Motor neuron (in vitro differentiated cells): ENCODE measurements at regions not wholly inside any gene's neighbourhood (a gene's known extent, or its start where the extent isn't known, plus 50 kb on each side); places are given as distances from the start of the nearest gene placed in this dataset.
"Not testable (repeated sequence)": the region's sequence is repeated elsewhere in the genome, so short reads cannot be mapped to it uniquely, and the experiment has no call there.

Experiments
- ATAC-seq, 8 experiments: fragments of 200-7000 bp; cut with Tn5 transposase; replicated peaks in 6 of 8; 2 replicates each; pipeline ENCODE4 v1.8.0; 2021; ENCODE audit warnings: mild to moderate bottlenecking in 8 of 8, moderate library complexity in 8 of 8
- H3K27ac ChIP-seq, 2 donors: fragments of 250-450 bp; sonication (Bioruptor Pico); 2 replicates each; pipeline ENCODE4 v1.9.0; 2021; ENCODE audit warnings: antibody characterized with exemption in 2 of 2, mild to moderate bottlenecking in 2 of 2, moderate library complexity in 1 of 2
- H3K4me1 ChIP-seq, 2 donors: fragments of 250-450 bp; sonication (Bioruptor Pico); replicated peaks in 1 of 2; 2 replicates each; pipeline ENCODE4 v1.6.1; 2021; ENCODE audit warnings: antibody characterized with exemption in 2 of 2, mild to moderate bottlenecking in 2 of 2, moderate library complexity in 1 of 2
- H3K4me3 ChIP-seq, 5 donors: fragments of 250-450 bp; sonication (Bioruptor Pico); 2 replicates each; pipeline ENCODE4 v1.9.0; 2021; ENCODE audit warnings: antibody characterized with exemption in 5 of 5, mild to moderate bottlenecking in 5 of 5, moderate library complexity in 4 of 5
- WGBS, 10 experiments: fragments of 450-650 bp; shearing (Covaris generic); methylation state at CpG; one replicate each; pipeline ENCODE4 v1.0.0; 2022; 5-methylcytosine and 5-hydroxymethylcytosine counted together
- in situ Hi-C, 9 experiments: fragments of 400-800 bp; cut with MboI; loops; one replicate each; pipeline ENCODE4 v1.15.0; 2021; ENCODE audit warnings: low sequenced_read_pairs in 9 of 9, low pct_unique_long_range_greater_than_20kb in 2 of 9; ENCODE audit not compliant: unreplicated experiment in 9 of 9

DNA sequence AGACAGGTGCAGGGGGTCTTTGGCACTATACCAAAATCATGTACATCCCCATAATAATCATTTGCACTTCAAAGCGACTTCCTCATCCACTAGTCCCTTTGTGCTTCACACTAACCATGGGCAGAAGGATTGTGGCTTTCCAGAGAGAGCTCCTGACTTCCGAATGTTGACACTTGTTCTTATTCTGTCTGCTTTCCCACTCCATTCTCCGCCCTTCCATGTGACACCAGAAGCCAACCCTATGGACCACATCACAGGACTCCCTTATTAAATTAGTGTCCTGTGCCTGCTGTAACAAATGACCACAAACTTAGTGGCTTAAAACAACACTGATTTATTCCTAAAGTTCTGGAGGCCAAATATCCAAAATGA, 91.6 kb downstream of the CMC2 start:
- WGBS, 10 experiments: 0 to 89% (median 69%) methylated on average over 1 to 3 of the region's 3 CpGs; no CpG with 5 or more reads in 2 of the 10 experiments
- no peak overlapping the region for H3K4me3 ChIP-seq
- no peak overlapping the region for H3K27ac ChIP-seq
- no peak for ATAC-seq
- H3K4me1 ChIP-seq: no peaks in the 10 kb centered on the region
- in situ Hi-C loops: no loop called here

DNA sequence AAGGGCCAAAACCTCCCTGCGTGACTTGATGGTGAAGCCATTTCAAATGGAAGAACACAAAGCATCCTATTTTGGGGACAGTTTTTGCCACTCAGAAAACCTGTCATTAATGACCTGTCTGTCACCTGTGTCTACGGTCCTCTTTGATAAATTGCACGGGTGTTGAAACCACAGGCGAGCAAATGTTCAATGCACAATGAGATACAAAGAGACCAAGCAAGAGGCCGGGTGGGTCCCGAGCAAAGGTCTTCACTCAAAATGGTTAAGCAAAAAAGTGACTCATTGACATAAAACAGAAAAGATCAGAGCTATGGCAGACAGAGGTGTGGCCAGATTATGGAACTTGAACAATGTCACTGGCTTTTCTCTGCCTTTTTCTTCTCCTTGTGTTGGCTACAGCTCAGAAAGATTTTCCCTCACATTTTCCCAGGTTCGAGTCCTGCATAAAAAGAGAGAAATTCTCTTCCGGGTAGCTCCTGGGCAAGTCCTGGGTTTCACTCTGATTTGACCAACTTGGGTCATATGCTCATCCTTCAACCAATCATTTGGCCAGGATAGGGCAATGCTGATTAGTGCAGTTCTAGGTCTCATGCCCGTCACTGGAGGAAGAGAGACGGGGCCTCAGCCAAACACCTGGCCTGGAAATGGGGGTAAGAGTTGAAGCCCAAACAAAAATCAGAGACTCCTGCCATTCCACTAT, 92.2 kb downstream of the CMC2 start:
- in situ Hi-C loops: no loop called here
- Histone ChIP-seq H3K4me1 (no peaks in the 10 kb centered on the region), H3K27ac (no peak overlapping the region), H3K4me3 (no peak overlapping the region)
- 37 to 94% (median 93%) methylated on average over 2 to 10 of the region's 10 CpGs; no CpG with 5 or more reads in 3 of the 10 experiments for WGBS, 10 experiments
- no peak for ATAC-seq

DNA sequence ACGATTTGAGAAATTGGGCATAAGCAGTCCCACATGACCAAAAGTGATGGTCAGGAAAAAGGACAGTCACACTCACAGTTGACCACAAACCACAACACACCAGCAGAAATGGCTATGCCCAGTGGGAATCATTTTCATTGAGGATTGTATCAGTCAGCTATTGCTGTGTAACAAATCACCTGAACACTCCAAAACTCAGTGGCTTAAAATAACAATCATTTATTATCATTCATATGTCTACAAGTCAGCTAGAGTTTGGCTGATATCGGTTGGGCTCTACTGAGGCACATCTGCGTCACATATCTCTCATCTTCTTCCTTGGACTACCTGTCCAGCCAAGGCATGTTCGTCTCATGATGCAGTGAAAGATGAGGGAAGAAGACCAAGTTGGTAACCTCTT, 93.3 kb downstream of the CMC2 start:
- ATAC-seq: no peak
- Histone ChIP-seq H3K4me3 (no peak overlapping the region), H3K27ac (no peak overlapping the region), H3K4me1 (no peaks in the 10 kb centered on the region)
- in situ Hi-C loops: no loop called here
- WGBS, 10 experiments: 29 to 100% (median 80%) methylated on average over 1 to 4 of the region's 4 CpGs; no CpG with 5 or more reads in 1 of the 10 experiments

DNA sequence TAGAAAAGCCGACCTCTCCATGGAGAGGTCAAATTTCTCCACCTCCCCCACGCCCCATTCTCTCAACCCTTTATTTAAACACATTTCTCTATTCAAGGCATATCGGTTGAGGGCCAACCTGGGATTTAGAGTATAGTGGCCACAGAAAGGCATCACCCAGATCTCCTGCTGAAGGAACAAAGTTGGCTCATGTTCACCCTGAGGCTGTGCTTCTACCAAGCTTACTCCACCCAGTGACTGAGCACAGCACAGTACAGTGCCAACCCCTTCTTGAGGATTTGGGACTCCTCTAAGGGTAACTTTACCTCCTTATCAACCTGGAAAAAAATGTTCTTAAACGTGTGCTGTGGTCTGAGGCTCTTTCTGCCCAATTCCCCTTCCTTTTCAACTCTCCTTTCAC, 94.0 kb downstream of the CMC2 start:
- in situ Hi-C loops: no loop called here
- Histone ChIP-seq H3K4me1 (no peaks in the 10 kb centered on the region), H3K27ac (no peak overlapping the region), H3K4me3 (no peak overlapping the region)
- 17 to 76% (median 60%) methylated on average over 1 to 4 of the region's 4 CpGs; no CpG with 5 or more reads in 4 of the 10 experiments for WGBS, 10 experiments
- ATAC-seq: no peak

DNA sequence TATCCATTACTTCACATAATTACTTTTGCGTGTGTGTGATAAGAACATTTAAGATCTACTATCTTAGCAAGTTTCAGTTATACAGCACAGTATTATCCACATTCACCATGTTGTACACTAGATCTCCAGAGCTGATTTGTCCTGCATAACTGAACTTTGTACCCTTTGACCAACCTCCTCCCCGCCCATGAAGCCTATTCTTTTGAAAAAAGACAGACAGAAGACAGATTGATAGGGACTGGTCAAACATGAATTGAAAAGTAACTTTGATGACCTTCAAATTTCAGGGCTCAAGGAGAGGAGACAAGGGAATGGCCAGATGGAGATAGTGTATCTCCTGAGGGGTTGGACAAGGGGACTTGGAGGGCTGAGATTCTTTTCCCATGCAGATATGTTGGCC, 96.3 kb downstream of the CMC2 start:
- WGBS, 10 experiments: 21 to 100% (median 76%) methylated on average over 1 to 2 of the region's 2 CpGs; no CpG with 5 or more reads in 1 of the 10 experiments
- H3K4me3 ChIP-seq: no peak overlapping the region
- no peak overlapping the region for H3K27ac ChIP-seq
- in situ Hi-C loops: no loop called here
- no peak for ATAC-seq
- no peaks in the 10 kb centered on the region for H3K4me1 ChIP-seq

DNA sequence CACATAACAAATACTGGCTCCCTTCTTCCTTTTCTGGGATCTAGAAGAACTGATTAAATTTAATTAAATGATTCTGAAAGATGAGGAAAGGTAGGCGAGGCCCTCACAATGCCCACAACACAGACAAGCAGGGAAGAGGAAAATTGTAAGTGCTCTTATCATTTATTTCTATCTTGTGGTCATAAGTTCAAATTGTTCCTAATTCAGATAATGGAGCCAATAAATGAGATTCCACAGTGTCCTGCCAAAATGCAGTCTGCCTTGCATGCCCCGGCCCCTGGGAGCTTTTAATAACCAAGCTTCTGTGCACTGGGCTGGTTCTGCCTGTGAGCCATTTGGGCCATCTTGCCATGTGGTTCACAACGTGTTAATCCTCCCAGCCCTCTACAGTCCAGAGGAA, 97.0 kb downstream of the CMC2 start:
- no peak for ATAC-seq
- in situ Hi-C loops: no loop called here

DNA sequence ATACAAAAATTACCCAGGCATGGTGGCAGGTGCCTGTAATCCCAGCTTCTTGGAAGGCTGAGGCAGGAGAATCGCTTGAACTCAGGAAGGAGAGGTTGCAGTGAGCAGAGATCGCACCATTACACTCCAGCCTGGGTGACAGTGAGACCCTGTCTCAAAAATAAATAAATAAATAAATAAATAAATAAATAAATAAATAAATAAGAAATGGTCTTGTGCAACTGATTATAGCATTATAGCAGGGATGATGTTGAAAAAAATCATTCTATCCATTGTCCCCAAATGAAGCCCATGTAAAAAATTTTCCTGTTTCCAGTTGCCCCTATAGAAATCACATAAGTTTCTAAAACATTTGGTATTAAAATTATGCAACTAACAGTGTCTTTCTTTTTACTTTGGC, 100.5 kb downstream of the CMC2 start:
- in situ Hi-C loops, H3K4me3 ChIP-seq, ATAC-seq, H3K4me1 ChIP-seq, H3K27ac ChIP-seq: not testable (repeated sequence)
- 39 to 100% (median 89%) methylated on average over 1 to 2 of the region's 2 CpGs; no CpG with 5 or more reads in 4 of the 10 experiments for WGBS, 10 experiments

More for the DNA sequence above, 97.0 kb downstream of the CMC2 start:
- Histone ChIP-seq H3K27ac (no peak overlapping the region), H3K4me3 (no peak overlapping the region), H3K4me1 (no peaks in the 10 kb centered on the region)
- 12 to 78% (median 63%) methylated on average over 1 to 3 of the region's 3 CpGs; no CpG with 5 or more reads in 3 of the 10 experiments for WGBS, 10 experiments

DNA sequence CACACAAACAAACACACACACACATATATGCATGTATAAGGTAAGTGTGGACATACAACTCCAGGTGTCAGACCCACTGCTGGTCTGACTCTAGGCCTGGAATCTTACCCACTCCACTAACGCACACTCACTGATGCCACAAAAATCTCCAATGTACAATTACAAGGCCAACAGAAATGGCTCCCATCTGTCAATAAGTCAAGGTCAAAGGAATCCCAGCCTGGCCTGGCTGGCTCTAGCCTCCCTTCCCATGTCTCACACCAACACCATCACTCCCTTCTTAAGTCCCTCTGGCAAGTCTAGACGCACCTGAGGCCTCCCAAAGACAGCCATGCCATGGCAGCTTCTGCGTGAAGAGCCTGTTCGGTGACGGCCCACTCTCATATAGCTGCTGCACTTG, 99.2 kb upstream of the CDYL2 start:
- H3K4me1 ChIP-seq: no peaks in the 10 kb centered on the region
- WGBS, 10 experiments: 80 to 100% (median 90%) methylated on average over 1 to 3 of the region's 5 CpGs; no CpG with 5 or more reads in 4 of the 10 experiments
- no peak overlapping the region for H3K27ac ChIP-seq
- ATAC-seq: no peak
- no peak overlapping the region for H3K4me3 ChIP-seq
- in situ Hi-C loops: no loop called here

DNA sequence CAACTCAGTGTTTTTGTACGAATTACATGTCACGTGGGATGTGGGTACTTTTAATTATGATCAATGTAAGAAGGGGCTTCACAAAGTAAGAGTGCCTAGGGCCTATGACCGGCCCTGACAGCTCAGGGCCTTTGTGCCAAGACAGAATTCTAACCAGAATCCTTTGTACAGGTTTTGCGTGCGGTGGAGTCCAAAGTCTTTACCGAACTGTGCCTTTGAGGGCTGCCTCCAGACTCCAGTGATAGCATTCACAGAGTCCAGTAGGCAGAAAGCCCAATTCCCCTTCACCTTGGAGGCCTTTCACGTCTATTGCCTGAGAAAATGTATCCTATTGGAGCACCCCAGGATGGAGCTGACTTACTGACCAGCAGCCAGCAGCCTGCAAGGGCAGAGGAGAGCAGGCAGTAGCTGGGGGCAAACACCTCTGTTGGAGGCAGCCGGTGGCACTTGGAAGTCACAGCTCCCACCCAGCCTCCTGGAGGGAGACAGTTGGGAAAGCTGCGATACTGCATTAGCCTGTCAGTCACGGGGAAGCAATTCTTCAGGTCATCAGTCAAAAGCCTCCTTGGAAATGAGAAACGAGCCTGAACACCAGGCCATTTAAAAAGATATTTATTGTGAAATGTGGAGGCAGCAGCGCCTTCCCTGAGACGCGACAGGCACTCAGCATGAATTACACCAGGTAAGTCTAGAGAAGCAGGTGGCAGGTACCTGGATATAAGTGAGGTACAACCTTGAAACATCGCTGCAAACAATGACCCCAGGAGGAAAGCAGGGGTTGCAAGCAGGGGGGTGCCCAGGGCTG, 98.1 kb upstream of the CDYL2 start:
- WGBS, 10 experiments: 61 to 88% (median 78%) methylated on average over 3 to 9 of the region's 15 CpGs; no CpG with 5 or more reads in 2 of the 10 experiments
- Histone ChIP-seq H3K4me3 (no peak overlapping the region), H3K27ac (no peak overlapping the region), H3K4me1 (no peaks in the 10 kb centered on the region)
- no peak for ATAC-seq
- in situ Hi-C loops: no loop called here

DNA sequence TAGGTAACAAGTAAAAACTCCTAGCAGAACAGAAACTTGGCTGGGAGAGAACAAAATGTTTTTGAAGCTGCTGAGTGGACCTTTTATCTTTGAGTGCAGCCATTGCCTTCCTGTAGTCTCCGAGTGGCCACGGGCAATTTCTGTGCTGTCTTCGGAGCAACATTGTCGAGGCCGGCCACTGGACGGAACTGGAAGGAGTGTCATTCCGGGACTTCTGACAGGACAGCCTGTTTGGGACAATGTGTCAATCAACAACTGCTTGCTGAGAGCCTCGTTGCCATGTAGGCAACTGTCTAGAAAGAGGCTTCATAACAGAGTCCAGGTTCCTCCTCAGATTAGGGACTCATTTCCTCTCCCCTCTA, 96.2 kb upstream of the CDYL2 start:
- no peak for ATAC-seq
- Histone ChIP-seq H3K4me3 (no peak overlapping the region), H3K27ac (no peak overlapping the region), H3K4me1 (no peaks in the 10 kb centered on the region)
- in situ Hi-C loops: no loop called here
- WGBS, 10 experiments: 0 to 98% (median 81%) methylated on average over 1 to 8 of the region's 8 CpGs; no CpG with 5 or more reads in 5 of the 10 experiments

DNA sequence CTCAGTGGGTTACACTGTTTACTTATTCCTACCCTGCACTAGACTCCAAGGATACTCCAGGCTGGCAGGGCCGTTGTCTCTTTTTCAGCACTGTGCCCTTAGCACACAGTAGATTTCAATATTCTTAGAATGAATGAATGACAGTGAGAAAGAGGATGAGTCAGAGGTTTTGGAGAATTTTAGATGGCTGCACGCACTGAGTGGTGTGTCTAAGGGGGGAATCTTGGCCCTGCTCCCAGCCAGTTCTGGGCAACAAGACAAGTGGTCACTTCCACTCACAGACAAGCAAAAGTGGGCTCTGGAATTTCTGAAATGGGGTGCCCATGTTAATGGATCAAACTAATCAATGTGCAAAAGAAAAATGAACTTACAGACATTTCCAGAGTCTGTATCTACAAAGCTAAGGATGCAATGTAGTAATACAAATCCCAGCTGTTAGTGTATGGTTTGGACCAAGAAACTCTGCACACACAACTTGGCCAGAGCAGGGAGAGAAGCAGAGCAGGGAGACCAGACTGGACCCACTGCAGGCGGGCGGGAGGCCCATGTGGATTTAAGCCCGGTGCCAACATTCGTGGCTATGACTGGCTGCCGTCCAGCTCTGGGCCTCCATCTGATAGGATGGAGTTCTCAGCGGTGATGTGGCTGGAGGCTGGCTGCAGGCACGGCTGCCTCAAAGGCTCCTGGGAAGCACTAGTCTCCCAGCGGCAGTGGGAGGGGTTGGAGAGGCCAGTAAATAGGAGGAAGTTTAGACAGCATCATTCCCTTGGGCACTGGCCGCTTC, 95.6 kb upstream of the CDYL2 start:
- Histone ChIP-seq H3K4me3 (no peak overlapping the region), H3K27ac (no peak overlapping the region), H3K4me1 (no peaks in the 10 kb centered on the region)
- ATAC-seq: peak in 3 of 8 experiments; percentile 40 to 66 (median 51)
- 38 to 93% (median 73%) methylated on average over 1 to 8 of the region's 11 CpGs; no CpG with 5 or more reads in 2 of the 10 experiments for WGBS, 10 experiments
- in situ Hi-C loops: no loop called here

DNA sequence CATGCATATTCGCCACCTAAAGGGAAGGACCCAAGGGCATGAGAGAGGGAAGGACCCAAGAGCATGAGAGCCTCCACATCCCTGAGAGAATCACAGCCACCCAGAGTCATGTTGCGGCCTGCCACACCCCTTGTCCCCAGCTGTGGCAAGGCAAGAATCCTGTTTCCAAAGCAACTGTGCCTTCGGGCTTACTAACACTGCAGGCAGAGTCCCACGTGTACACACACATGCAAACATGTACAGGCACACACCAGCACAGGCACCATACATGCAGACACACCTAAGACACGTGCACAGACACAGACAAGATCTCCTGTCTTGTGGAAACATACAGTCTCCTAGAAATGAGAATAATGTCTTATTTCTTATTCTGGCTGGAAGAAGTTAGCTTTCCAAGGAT, 92.4 kb upstream of the CDYL2 start:
- no peak overlapping the region for H3K27ac ChIP-seq
- H3K4me3 ChIP-seq: no peak overlapping the region
- in situ Hi-C loops: no loop called here
- no peaks in the 10 kb centered on the region for H3K4me1 ChIP-seq
- peak in 2 of 8 experiments; percentile 92 to 94 for ATAC-seq
- 60 to 93% (median 72%) methylated on average over 1 to 5 of the region's 5 CpGs; no CpG with 5 or more reads in 6 of the 10 experiments for whole genome bisulfite sequencing, 10 experiments

DNA sequence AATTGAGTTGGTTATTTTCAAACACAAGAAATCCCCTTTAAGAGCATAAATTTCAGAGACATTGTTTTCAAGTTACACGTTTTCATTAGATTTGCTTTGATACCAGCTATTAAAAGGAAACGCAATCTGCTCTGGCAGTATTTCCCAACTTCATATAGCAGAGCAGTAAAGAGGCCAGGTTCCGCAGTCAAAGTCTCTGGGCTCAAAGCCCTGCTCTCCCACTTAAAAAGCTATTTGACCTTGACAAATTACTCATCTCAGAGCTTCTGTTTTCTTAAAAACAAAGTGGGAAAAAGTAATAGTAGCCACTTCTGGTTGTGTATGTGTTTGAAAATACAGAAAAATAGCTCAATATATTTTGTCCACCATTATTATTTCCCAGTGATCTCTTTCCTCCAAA, 89.7 kb upstream of the CDYL2 start:
- 30 to 93% (median 73%) methylated on average over 1 to 3 of the region's 3 CpGs for WGBS, 10 experiments
- in situ Hi-C loops: no loop called here
- no peaks in the 10 kb centered on the region for H3K4me1 ChIP-seq
- no peak overlapping the region for H3K27ac ChIP-seq
- no peak overlapping the region for H3K4me3 ChIP-seq
- no peak for ATAC-seq
